IMR-90 (cell line): ENCODE measurements at regions not wholly inside any gene's neighbourhood (a gene's known extent, or its start where the extent isn't known, plus 50 kb on each side); places are given as distances from the start of the nearest gene placed in this dataset.

ENCODE experiments used
- ATAC-seq: fragments of 200-7000 bp; cut with Tn5 transposase; 2 replicates; pipeline ENCODE4 v1.9.1; 2020; ENCODE audit warnings: low read depth, mild to moderate bottlenecking, moderate library complexity
- BruUV-seq: library from RNA; stranded (reverse); fragments of 400-500 nt; replicated peaks from 2 replicates; lab custom pipeline; 2021; lab: Mats Ljungman, UMichigan
- CTCF ChIA-PET: fragments of 300-600 bp; formaldehyde crosslinking; extraction: SDS; loops from one replicate; lab custom pipeline; 2021; ENCODE audit warnings: antibody characterized with exemption; lab: Yijun Ruan, JAX
- POLR2A ChIA-PET: fragments of 300-600 bp; sonication (Branson Sonifier 250); formaldehyde crosslinking; loops from one replicate; lab custom pipeline; 2022; ENCODE audit warnings: antibody characterized with exemption; ENCODE audit not compliant: unreplicated experiment; lab: Charles Lee
- DNase-seq: peaks from one replicate; pipeline ENCODE4 v3.0.0; 2013
- H2AFZ ChIP-seq: replicated peaks from 2 replicates; pipeline ENCODE3; 2013; ENCODE audit warnings: low read length, mild to moderate bottlenecking; ENCODE audit not compliant: poor library complexity
- H2AK5ac ChIP-seq: 2 replicates; pipeline ENCODE4 v1.6.1; 2013; ENCODE audit warnings: low read depth, low read length, inconsistent platforms
- H2AK9ac ChIP-seq: replicated peaks from 2 replicates; pipeline ENCODE3; 2013; ENCODE audit warnings: mild to moderate bottlenecking, low read depth, low read length, moderate library complexity; ENCODE audit not compliant: poor library complexity
- H2BK120ac ChIP-seq: 2 replicates; pipeline ENCODE4 v1.6.1; 2013; ENCODE audit warnings: low read depth, low read length, inconsistent platforms
- H2BK15ac ChIP-seq: 3 replicates; pipeline ENCODE4 v1.6.1; 2013; ENCODE audit warnings: low read depth, low read length, inconsistent platforms
- H2BK20ac ChIP-seq: 2 replicates; pipeline ENCODE4 v1.6.1; 2013; ENCODE audit warnings: low read depth, mild to moderate bottlenecking, inconsistent platforms, low read length, moderate library complexity
- H2BK5ac ChIP-seq: 2 replicates; pipeline ENCODE4 v1.6.1; 2013; ENCODE audit warnings: mild to moderate bottlenecking, low read depth, low read length, inconsistent platforms; ENCODE audit not compliant: poor library complexity, severe bottlenecking
- H3K14ac ChIP-seq: replicated peaks from 2 replicates; pipeline ENCODE4 v1.6.1; 2013; ENCODE audit warnings: low read depth, low read length, inconsistent platforms
- H3K18ac ChIP-seq: 2 replicates; pipeline ENCODE4 v1.6.1; 2013; ENCODE audit warnings: low read depth, low read length, control low read depth
- H3K23ac ChIP-seq: 2 replicates; pipeline ENCODE4 v1.6.1; 2013; ENCODE audit warnings: low read depth, low read length, inconsistent platforms
- H3K27ac ChIP-seq: 2 replicates; pipeline ENCODE4 v1.5.1; 2013; ENCODE audit warnings: mild to moderate bottlenecking, control low read depth, low read length; ENCODE audit not compliant: insufficient read depth
- H3K27me3 ChIP-seq: 2 replicates; pipeline ENCODE4 v1.6.1; 2013; ENCODE audit warnings: low read length; ENCODE audit not compliant: control insufficient read depth, insufficient read depth
- H3K36me3 ChIP-seq: 2 replicates; pipeline ENCODE4 v1.6.1; 2013; ENCODE audit warnings: low read length, mixed read lengths; ENCODE audit not compliant: control insufficient read depth, insufficient read depth
- H3K4ac ChIP-seq: 2 replicates; pipeline ENCODE4 v1.6.1; 2013; ENCODE audit warnings: low read depth, low read length, inconsistent platforms
- H3K4me1 ChIP-seq: 2 replicates; pipeline ENCODE4 v1.6.1; 2013; ENCODE audit warnings: low read length, mixed read lengths; ENCODE audit not compliant: control insufficient read depth, insufficient read depth
- H3K4me2 ChIP-seq: 2 replicates; pipeline ENCODE4 v1.6.1; 2013; ENCODE audit warnings: low read depth, mild to moderate bottlenecking, control low read depth, low read length, moderate library complexity
- H3K4me3 ChIP-seq: 2 replicates; pipeline ENCODE4 v1.5.1; 2013; ENCODE audit warnings: low read depth, mild to moderate bottlenecking, control low read depth, low read length, moderate library complexity; ENCODE audit not compliant: insufficient read depth
- H3K56ac ChIP-seq: 2 replicates; pipeline ENCODE4 v1.6.1; 2013; ENCODE audit warnings: low read length, inconsistent platforms; ENCODE audit not compliant: insufficient read depth; ENCODE audit errors: extremely low read depth
- H3K79me1 ChIP-seq, 2 experiments: 2 replicates each; pipeline ENCODE4 v1.6.1; 2013; ENCODE audit warnings: low read length in 2 of 2, inconsistent platforms in 1 of 2, low read depth in 1 of 2
- H3K9ac ChIP-seq: 2 replicates; pipeline ENCODE4 v1.6.1; 2013; ENCODE audit warnings: low read depth, low read length, control low read depth
- H3K9me1 ChIP-seq: 2 replicates; pipeline ENCODE4 v1.6.1; 2013; ENCODE audit warnings: low read length, inconsistent platforms; ENCODE audit not compliant: insufficient read depth
- H3K9me3 ChIP-seq: 2 replicates; pipeline ENCODE4 v1.6.1; 2013; ENCODE audit warnings: low read length; ENCODE audit not compliant: control insufficient read depth, insufficient read depth
- H4K20me1 ChIP-seq: 2 replicates; pipeline ENCODE4 v1.6.1; 2013; ENCODE audit warnings: low read length, inconsistent platforms; ENCODE audit not compliant: insufficient read depth
- H4K5ac ChIP-seq: 2 replicates; pipeline ENCODE4 v1.6.1; 2013; ENCODE audit warnings: mild to moderate bottlenecking, low read depth, low read length, control low read depth
- H4K8ac ChIP-seq, 2 experiments: 2 replicates each; pipeline ENCODE4 v1.6.1; 2013; ENCODE audit warnings: low read depth in 2 of 2, low read length in 2 of 2, control low read depth in 1 of 2, inconsistent platforms in 1 of 2
- H4K91ac ChIP-seq: 2 replicates; pipeline ENCODE4 v1.6.1; 2013; ENCODE audit warnings: low read depth, low read length, inconsistent platforms; ENCODE audit not compliant: insufficient read depth
- BHLHE40 ChIP-seq: fragments of 150-350 bp; IDR thresholded peaks from 2 replicates; pipeline ENCODE4 v1.6.1; 2016; ENCODE audit warnings: mild to moderate bottlenecking, low read depth, low read length
- CEBPB ChIP-seq: IDR thresholded peaks from 2 replicates; pipeline ENCODE4 v1.6.1; 2012; ENCODE audit warnings: low read depth, low read length, improper control_type of control experiment
- CHD1 ChIP-seq: IDR thresholded peaks from 2 replicates; pipeline ENCODE4 v1.6.1; 2012; ENCODE audit warnings: low read depth, low read length, improper control_type of control experiment
- ELK1 ChIP-seq: fragments of 150-350 bp; IDR thresholded peaks from 2 replicates; pipeline ENCODE4 v1.6.1; 2016; ENCODE audit warnings: low read depth, mild to moderate bottlenecking, low read length, moderate library complexity, borderline replicate concordance
- FOS ChIP-seq: fragments of 150-350 bp; IDR thresholded peaks from 2 replicates; pipeline ENCODE4 v1.6.1; 2016; ENCODE audit warnings: low read depth, low read length
- MAFK ChIP-seq: IDR thresholded peaks from 2 replicates; pipeline ENCODE4 v1.6.1; 2012; ENCODE audit warnings: low read depth, low read length, improper control_type of control experiment
- MAZ ChIP-seq: IDR thresholded peaks from 2 replicates; pipeline ENCODE4 v1.6.1; 2012; ENCODE audit warnings: low read depth, mild to moderate bottlenecking, low read length, improper control_type of control experiment, moderate library complexity, borderline replicate concordance
- MXI1 ChIP-seq: IDR thresholded peaks from 2 replicates; pipeline ENCODE4 v1.6.1; 2012; ENCODE audit warnings: low read depth, mild to moderate bottlenecking, low read length, moderate library complexity, borderline replicate concordance
- RAD21 ChIP-seq: IDR thresholded peaks from 2 replicates; pipeline ENCODE4 v1.6.1; 2012; ENCODE audit warnings: low read length, improper control_type of control experiment
- RCOR1 ChIP-seq: IDR thresholded peaks from 2 replicates; pipeline ENCODE4 v1.6.1; 2012; ENCODE audit warnings: mild to moderate bottlenecking, low read length, improper control_type of control experiment; ENCODE audit not compliant: insufficient replicate concordance
- RFX5 ChIP-seq: IDR thresholded peaks from 2 replicates; pipeline ENCODE4 v1.8.0; 2012; ENCODE audit warnings: low read depth, mild to moderate bottlenecking, low read length, moderate library complexity
- SMC3 ChIP-seq: fragments of 150-350 bp; IDR thresholded peaks from 2 replicates; pipeline ENCODE4 v1.6.1; 2016; ENCODE audit warnings: low read depth, mild to moderate bottlenecking, antibody characterized with exemption, low read length, moderate library complexity
- WGBS, 2 experiments: methylation state at CpG; one replicate each; pipeline versions ENCODE4 v1.1.5 to v1.1.7; 2013; ENCODE audit warnings: missing lambda C conversion rate in 2 of 2; ENCODE audit not compliant: insufficient read length in 1 of 2; ENCODE audit errors: extremely low coverage in 2 of 2; 5-methylcytosine and 5-hydroxymethylcytosine counted together
- dilution Hi-C: fragments of 300-500 bp; cut with HindIII; formaldehyde crosslinking; loops from one replicate; pipeline ENCODE4 v1.14.3; 2018; ENCODE audit warnings: low sequenced_read_pairs; ENCODE audit not compliant: unreplicated experiment
- in situ Hi-C: fragments of 300-500 bp; cut with MboI; formaldehyde crosslinking; loops from 3 replicates; pipeline ENCODE4 v1.14.3; 2019; ENCODE audit warnings: low sequenced_read_pairs, inconsistent platforms, mixed read lengths
- intact Hi-C: fragments of 100-400 bp; cut with micrococcal nuclease; formaldehyde crosslinking; loops from 2 replicates; pipeline ENCODE4 v1.10.0; 2022
- TF ChIP-seq, protein P1 (sequence below): conservative IDR thresholded peaks from 2 replicates; pipeline ENCODE4 v1.5.1; 2012; ENCODE audit warnings: mild to moderate bottlenecking, low read depth, low read length, improper control_type of control experiment
- TF ChIP-seq, protein P2 (sequence below): fragments of 150-350 bp; IDR thresholded peaks from 2 replicates; pipeline ENCODE4 v1.6.1; 2017; ENCODE audit warnings: mild to moderate bottlenecking, antibody characterized with exemption, low read length, low read depth

DNA sequence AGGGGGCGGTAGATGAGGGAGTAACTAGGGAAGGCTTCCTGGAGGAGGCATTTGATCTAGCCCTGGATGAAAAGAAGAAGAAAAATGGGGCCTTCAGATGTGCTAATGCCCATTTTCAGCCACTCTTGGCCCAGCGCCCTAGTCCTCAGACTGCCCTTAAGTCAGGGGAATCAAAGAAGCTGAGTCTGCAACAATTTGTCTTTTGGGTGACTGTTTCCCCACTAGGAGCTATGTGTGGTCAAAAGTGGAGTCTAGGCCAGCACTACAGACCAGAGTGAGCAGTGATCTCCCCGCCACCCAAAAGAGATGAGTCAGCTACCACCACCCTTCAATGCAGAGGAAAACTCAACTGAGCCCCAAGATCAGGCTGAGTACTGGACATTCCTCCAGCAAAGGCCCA, 542.1 kb downstream of the BNC2 start:
- DNase-seq, result no peak
- in situ Hi-C loops (no loop called here), dilution Hi-C loops (no loop called here), intact Hi-C loops (no loop called here)
- no peak overlapping the region for H3K4me2 ChIP-seq
- no peak overlapping the region for H3K27ac ChIP-seq
- no peak overlapping the region; the same call in 1 of the 2 replicates for H3K18ac ChIP-seq
- no peak overlapping the region for H2AFZ ChIP-seq
- H3K79me1 ChIP-seq, result no peaks in the 10 kb centered on the region
- TF ChIP-seq ELK1 (no peak), CEBPB (no peak), CHD1 (no peak), RAD21 (no peak), BHLHE40 (no peak), MAZ (no peak), MAFK (no peak), RFX5 (no peak), FOS (no peak), MXI1 (no peak), SMC3 (no peak), RCOR1 (no peak)
- TF ChIP-seq, protein P1, sequence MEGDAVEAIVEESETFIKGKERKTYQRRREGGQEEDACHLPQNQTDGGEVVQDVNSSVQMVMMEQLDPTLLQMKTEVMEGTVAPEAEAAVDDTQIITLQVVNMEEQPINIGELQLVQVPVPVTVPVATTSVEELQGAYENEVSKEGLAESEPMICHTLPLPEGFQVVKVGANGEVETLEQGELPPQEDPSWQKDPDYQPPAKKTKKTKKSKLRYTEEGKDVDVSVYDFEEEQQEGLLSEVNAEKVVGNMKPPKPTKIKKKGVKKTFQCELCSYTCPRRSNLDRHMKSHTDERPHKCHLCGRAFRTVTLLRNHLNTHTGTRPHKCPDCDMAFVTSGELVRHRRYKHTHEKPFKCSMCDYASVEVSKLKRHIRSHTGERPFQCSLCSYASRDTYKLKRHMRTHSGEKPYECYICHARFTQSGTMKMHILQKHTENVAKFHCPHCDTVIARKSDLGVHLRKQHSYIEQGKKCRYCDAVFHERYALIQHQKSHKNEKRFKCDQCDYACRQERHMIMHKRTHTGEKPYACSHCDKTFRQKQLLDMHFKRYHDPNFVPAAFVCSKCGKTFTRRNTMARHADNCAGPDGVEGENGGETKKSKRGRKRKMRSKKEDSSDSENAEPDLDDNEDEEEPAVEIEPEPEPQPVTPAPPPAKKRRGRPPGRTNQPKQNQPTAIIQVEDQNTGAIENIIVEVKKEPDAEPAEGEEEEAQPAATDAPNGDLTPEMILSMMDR, result no peak
- TF ChIP-seq, protein P2, sequence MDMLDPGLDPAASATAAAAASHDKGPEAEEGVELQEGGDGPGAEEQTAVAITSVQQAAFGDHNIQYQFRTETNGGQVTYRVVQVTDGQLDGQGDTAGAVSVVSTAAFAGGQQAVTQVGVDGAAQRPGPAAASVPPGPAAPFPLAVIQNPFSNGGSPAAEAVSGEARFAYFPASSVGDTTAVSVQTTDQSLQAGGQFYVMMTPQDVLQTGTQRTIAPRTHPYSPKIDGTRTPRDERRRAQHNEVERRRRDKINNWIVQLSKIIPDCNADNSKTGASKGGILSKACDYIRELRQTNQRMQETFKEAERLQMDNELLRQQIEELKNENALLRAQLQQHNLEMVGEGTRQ, result no peak
- H3K14ac ChIP-seq, result peak overlapping the region; percentile 35; the same call in 1 of the 2 replicates
- peak overlapping the region; percentile 57; the same call in 1 of the 2 replicates for H2AK5ac ChIP-seq
- no peak overlapping the region for H3K56ac ChIP-seq
- 100% methylated on average over 3 of the region's 3 CpGs; no CpG with 5 or more reads in 1 of the 2 experiments for WGBS, 2 experiments
- no peak overlapping the region for H2AK9ac ChIP-seq
- peaks cover 10% of the 10 kb centered on the region; the same call in 1 of the 2 replicates for H3K9me1 ChIP-seq
- no TSS peak for BruUV-seq
- H4K91ac ChIP-seq, result 0 out of 2 replicates have a peak overlapping the region, but pooled peaks have one; percentile 32
- no peak overlapping the region for H2BK5ac ChIP-seq
- no peaks in the 10 kb centered on the region for H3K27me3 ChIP-seq
- CTCF ChIA-PET, result no interaction called here
- POLR2A ChIA-PET, result interaction anchor here (0.5 kb wide), 1 partner anchor 50 kb away, joined by 3 read pairs; no protein-coding TSS in a partner anchor
- peak overlapping the region; percentile 26; the same call in 1 of the 3 replicates for H2BK15ac ChIP-seq
- H4K8ac ChIP-seq, result no peak overlapping the region
- no peak overlapping the region; the same call in 1 of the 2 replicates for H3K4ac ChIP-seq
- H3K4me1 ChIP-seq, result peaks cover 11% of the 10 kb centered on the region
- H2BK20ac ChIP-seq, result no peak overlapping the region
- no peak for ATAC-seq
- no peaks in the 10 kb centered on the region for H3K9me3 ChIP-seq
- H4K20me1 ChIP-seq, result no peaks in the 10 kb centered on the region
- H2BK120ac ChIP-seq, result no peak overlapping the region
- no peak overlapping the region for H4K5ac ChIP-seq
- H3K36me3 ChIP-seq, result no peaks in the 10 kb centered on the region
- H3K9ac ChIP-seq, result no peak overlapping the region
- H3K23ac ChIP-seq, result no peak overlapping the region
- H3K4me3 ChIP-seq, result no peak overlapping the region
